ENCODE measurements at regions not wholly inside any gene's neighbourhood (a gene's known extent, or its start where the extent isn't known, plus 50 kb on each side); places are given as distances from the start of the nearest gene placed in this dataset.

DNA sequence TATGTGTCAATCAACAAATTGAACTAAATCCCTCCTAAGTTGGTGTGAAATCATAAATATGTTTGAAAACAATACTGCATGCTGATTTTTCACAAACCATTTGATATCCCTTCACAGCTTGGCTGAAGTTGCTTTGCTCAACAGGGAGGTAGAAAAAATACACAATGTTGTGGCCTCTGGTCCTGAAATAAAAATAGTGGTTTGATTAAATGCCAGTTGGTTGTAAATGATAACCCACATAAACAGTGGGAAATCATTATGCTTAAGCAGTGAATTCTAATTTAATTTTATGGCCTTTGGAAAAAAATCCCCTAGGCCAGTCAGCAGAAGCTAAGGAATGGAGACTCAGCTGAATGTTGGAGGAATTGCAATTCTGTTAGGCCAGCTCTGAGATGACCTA lies 359.4 kb upstream of the CWC22 start:
- DNase-seq: no peak
- Histone ChIP-seq H3K4me1 (ENCODE audit: insufficient read depth) (no peaks in the 10 kb centered on the region), H3K27ac (no peak overlapping the region), H3K9me3 (no peaks in the 10 kb centered on the region), H3K36me3 (no peaks in the 10 kb centered on the region), H3K27me3 (no peaks in the 10 kb centered on the region), H3K4me3 (no peak overlapping the region)
- intact Hi-C loops (cut with DNase I): no loop called here
- no peak for TF ChIP-seq EP300 (IDR thresholded peaks at IDR 0.05)
- no peak for TF ChIP-seq POLR2A (IDR thresholded peaks at IDR 0.05)
- TF ChIP-seq, protein P1, sequence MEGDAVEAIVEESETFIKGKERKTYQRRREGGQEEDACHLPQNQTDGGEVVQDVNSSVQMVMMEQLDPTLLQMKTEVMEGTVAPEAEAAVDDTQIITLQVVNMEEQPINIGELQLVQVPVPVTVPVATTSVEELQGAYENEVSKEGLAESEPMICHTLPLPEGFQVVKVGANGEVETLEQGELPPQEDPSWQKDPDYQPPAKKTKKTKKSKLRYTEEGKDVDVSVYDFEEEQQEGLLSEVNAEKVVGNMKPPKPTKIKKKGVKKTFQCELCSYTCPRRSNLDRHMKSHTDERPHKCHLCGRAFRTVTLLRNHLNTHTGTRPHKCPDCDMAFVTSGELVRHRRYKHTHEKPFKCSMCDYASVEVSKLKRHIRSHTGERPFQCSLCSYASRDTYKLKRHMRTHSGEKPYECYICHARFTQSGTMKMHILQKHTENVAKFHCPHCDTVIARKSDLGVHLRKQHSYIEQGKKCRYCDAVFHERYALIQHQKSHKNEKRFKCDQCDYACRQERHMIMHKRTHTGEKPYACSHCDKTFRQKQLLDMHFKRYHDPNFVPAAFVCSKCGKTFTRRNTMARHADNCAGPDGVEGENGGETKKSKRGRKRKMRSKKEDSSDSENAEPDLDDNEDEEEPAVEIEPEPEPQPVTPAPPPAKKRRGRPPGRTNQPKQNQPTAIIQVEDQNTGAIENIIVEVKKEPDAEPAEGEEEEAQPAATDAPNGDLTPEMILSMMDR (IDR thresholded peaks at IDR 0.05): no peak

DNA sequence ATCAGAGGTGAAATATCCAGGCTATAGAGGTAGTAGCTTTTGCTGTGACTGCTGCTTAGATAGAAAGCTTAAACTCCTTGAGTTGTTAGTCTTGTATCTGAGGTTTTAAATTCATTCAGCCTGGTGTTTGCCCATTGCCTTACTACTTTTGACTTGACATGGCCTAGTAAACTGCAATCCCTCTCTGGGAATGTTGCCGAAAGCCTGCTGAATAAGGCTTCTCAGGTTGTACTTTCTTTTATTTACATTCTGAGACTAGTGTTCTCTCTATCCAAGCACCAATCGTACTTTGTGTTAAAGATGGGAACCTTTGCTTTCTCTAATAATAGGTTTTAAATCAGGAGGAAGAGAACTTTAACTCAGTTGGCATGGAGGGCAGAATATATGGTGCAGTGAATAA lies 357.6 kb upstream of the CWC22 start:
- Histone ChIP-seq H3K9me3 (no peaks in the 10 kb centered on the region), H3K36me3 (no peaks in the 10 kb centered on the region), H3K27me3 (no peaks in the 10 kb centered on the region), H3K4me3 (no peak overlapping the region), H3K27ac (no peak overlapping the region), H3K4me1 (ENCODE audit: insufficient read depth) (no peaks in the 10 kb centered on the region)
- TF ChIP-seq EP300 (IDR thresholded peaks at IDR 0.05) (no peak), POLR2A (IDR thresholded peaks at IDR 0.05) (no peak)
- TF ChIP-seq, protein P1 (IDR thresholded peaks at IDR 0.05): no peak
- intact Hi-C loops (cut with DNase I): no loop called here
- WGBS, 3 donors: 79 to 88% (median 86%) methylated on average over 2 of the region's 2 CpGs
- no peak for DNase-seq

DNA sequence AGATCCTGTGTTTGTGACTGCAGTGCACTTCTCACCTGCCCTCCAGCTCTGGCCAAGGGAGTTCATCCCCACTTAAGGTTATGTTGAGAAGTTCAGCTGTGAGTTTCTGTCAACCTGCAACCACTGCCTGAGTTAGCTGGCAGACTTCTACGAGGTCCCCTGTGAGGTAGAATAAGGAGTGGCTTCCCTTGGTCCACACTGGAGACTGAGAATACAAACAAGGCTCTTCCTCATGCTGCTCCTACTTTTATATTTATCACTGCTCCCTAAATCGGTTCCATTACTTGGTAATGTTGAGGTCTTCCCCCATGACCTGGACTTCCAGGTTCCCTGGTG lies 353.2 kb upstream of the CWC22 start:
- no peaks in the 10 kb centered on the region for H3K36me3 ChIP-seq
- H3K4me1 ChIP-seq (ENCODE audit: insufficient read depth): no peaks in the 10 kb centered on the region
- no peaks in the 10 kb centered on the region for H3K9me3 ChIP-seq
- H3K27me3 ChIP-seq: no peaks in the 10 kb centered on the region
- TF ChIP-seq EP300 (IDR thresholded peaks at IDR 0.05): no peak
- no peak for DNase-seq
- intact Hi-C loops (cut with DNase I): no loop called here
- 56 to 75% (median 66%) methylated on average over 2 of the region's 2 CpGs for WGBS, 3 donors
- H3K27ac ChIP-seq: no peak overlapping the region
- no peak overlapping the region for H3K4me3 ChIP-seq

DNA sequence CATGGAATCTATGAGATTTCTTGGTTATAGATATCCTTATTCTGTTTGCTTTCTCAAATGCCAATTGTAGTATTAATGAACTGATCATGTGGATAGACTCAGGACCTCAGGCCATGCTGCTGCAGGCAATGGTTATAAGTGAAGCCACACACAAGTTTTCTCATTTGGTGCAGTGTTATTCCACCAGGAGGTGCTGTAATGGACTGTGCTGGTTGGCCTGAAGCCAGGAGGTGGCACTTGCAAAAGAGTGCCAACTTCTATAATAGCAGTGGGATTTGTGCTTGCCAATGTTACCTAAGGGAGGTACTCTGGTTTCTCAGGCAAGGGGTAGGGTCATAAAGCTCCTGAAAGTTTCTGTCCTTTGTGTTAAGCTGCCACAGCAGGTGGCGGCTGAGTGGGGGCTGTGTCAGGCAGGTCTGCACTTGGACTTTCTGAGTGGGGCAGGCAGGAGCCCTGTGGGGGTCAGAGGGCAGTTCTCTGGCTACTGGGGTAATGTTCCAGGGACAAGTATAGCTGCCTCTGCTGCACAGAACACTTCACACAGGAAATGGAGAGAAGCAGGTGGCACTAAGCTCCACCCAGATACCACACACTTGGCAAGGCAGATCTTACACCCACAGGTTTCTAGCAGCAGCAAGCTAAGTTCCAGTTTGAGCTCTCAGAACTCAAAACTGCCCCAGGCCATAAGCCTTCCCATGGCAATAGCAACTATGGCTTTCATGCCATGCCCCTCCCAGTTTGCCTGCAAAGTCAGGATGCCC lies 352.6 kb upstream of the CWC22 start:
- TF ChIP-seq POLR2A (IDR thresholded peaks at IDR 0.05) (no peak), EP300 (IDR thresholded peaks at IDR 0.05) (no peak)
- TF ChIP-seq, protein P1 (IDR thresholded peaks at IDR 0.05): no peak
- Histone ChIP-seq H3K4me3 (no peak overlapping the region), H3K4me1 (ENCODE audit: insufficient read depth) (no peaks in the 10 kb centered on the region), H3K9me3 (no peaks in the 10 kb centered on the region), H3K27ac (no peak overlapping the region), H3K36me3 (no peaks in the 10 kb centered on the region), H3K27me3 (no peaks in the 10 kb centered on the region)
- intact Hi-C loops (cut with DNase I): no loop called here
- DNase-seq: no peak
- WGBS, 3 donors: 89 to 95% (median 92%) methylated on average over 1 of the region's 1 CpG

DNA sequence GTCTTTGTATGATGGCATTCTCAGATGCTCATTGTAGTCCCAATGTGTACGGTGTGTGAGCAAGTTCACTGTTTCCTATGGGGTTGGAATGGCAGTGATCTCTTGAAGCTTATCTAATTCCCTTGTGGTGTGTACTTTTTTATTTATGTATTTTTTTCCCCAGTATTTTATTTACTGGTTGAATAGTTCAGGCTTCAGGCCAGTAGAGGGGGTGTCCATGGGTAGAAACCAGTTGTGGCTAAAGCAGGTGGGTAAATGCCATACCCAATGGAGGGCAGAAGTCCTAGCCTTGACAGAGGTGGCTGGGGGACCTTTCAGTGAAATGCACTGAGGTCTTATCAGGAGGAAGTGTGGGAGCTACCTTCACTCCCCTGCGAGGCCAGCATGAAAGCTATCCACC lies 351.4 kb upstream of the CWC22 start:
- 53 to 70% (median 59%) methylated on average over 2 of the region's 2 CpGs for whole genome bisulfite sequencing, 3 donors
- Histone ChIP-seq H3K4me3 (no peak overlapping the region), H3K9me3 (no peaks in the 10 kb centered on the region), H3K27me3 (no peaks in the 10 kb centered on the region), H3K27ac (no peak overlapping the region), H3K4me1 (ENCODE audit: insufficient read depth) (no peaks in the 10 kb centered on the region), H3K36me3 (no peaks in the 10 kb centered on the region)
- TF ChIP-seq, protein P1 (IDR thresholded peaks at IDR 0.05): no peak
- no peak for TF ChIP-seq EP300 (IDR thresholded peaks at IDR 0.05)
- no peak for TF ChIP-seq POLR2A (IDR thresholded peaks at IDR 0.05)
- intact Hi-C loops (cut with DNase I): no loop called here
- DNase-seq: no peak
